GM23338 (cell line): ENCODE measurements at regions not wholly inside any gene's neighbourhood (a gene's known extent, or its start where the extent isn't known, plus 50 kb on each side); places are given as distances from the start of the nearest gene placed in this dataset.

Experiments used
- EZH2 ChIP-seq: fragments of 200-600 bp; sonication (generic); IDR thresholded peaks from one replicate; pipeline ENCODE4 v1.8.0; 2017; ENCODE audit warnings: antibody characterized with exemption, mild to moderate bottlenecking, low read depth; ENCODE audit not compliant: unreplicated experiment
- EZH2phosphoT487 ChIP-seq: fragments of 200-600 bp; sonication (generic); IDR thresholded peaks from one replicate; pipeline ENCODE4 v1.8.1; 2018; ENCODE audit warnings: antibody characterized with exemption; ENCODE audit not compliant: unreplicated experiment
- NANOG ChIP-seq: IDR thresholded peaks from 2 replicates; pipeline ENCODE4 v1.6.1; 2016; ENCODE audit warnings: antibody characterized with exemption, borderline replicate concordance
- POLR2AphosphoS5 ChIP-seq: IDR thresholded peaks from 2 replicates; pipeline ENCODE4 v1.6.1; 2016; ENCODE audit warnings: antibody characterized with exemption, low read depth
- TF ChIP-seq, protein P1 (sequence below), 2 experiments: fragments of 200-600 bp in 1 of 2; sonication (generic) in 1 of 2; conservative IDR thresholded peaks; 2 replicates each; pipeline versions ENCODE4 v1.5.1 to v1.6.1; 2016 to 2017; ENCODE audit warnings: antibody characterized with exemption in 2 of 2, low read depth in 2 of 2, mild to moderate bottlenecking in 2 of 2, moderate library complexity in 1 of 2
- TF ChIP-seq, protein P2 (sequence below): IDR thresholded peaks from one replicate; pipeline ENCODE4 v1.6.1; 2018; ENCODE audit warnings: antibody characterized with exemption; ENCODE audit not compliant: unreplicated experiment

DNA sequence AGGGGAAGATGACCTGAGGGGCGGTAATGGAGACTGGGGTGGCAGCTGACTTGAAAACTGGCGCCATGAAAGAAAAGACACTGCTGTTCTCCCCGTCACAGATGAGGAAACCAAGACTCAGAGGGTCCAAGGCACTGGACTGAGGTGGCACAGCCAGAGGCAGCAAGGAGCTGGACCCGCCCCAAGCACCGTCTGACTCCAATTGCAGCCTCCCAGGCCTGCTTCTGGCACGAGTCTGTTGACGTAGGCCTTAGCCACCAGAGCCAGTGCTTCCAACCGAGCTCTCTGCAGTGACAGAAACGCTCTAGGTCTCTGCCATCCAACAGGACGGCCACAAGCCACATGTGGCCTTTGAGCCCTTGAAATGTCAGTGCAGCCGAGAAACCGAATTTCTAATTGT, 193.2 kb downstream of the OLFM1 start:
- TF ChIP-seq, protein P1, sequence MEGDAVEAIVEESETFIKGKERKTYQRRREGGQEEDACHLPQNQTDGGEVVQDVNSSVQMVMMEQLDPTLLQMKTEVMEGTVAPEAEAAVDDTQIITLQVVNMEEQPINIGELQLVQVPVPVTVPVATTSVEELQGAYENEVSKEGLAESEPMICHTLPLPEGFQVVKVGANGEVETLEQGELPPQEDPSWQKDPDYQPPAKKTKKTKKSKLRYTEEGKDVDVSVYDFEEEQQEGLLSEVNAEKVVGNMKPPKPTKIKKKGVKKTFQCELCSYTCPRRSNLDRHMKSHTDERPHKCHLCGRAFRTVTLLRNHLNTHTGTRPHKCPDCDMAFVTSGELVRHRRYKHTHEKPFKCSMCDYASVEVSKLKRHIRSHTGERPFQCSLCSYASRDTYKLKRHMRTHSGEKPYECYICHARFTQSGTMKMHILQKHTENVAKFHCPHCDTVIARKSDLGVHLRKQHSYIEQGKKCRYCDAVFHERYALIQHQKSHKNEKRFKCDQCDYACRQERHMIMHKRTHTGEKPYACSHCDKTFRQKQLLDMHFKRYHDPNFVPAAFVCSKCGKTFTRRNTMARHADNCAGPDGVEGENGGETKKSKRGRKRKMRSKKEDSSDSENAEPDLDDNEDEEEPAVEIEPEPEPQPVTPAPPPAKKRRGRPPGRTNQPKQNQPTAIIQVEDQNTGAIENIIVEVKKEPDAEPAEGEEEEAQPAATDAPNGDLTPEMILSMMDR (conservative IDR thresholded peaks at IDR 0.05; ENCODE audit: low read depth in 2 of 2), result no peak
- TF ChIP-seq POLR2AphosphoS5 (no peak), NANOG (no peak), EZH2 (no peak), EZH2phosphoT487 (no peak)
- TF ChIP-seq, protein P2, sequence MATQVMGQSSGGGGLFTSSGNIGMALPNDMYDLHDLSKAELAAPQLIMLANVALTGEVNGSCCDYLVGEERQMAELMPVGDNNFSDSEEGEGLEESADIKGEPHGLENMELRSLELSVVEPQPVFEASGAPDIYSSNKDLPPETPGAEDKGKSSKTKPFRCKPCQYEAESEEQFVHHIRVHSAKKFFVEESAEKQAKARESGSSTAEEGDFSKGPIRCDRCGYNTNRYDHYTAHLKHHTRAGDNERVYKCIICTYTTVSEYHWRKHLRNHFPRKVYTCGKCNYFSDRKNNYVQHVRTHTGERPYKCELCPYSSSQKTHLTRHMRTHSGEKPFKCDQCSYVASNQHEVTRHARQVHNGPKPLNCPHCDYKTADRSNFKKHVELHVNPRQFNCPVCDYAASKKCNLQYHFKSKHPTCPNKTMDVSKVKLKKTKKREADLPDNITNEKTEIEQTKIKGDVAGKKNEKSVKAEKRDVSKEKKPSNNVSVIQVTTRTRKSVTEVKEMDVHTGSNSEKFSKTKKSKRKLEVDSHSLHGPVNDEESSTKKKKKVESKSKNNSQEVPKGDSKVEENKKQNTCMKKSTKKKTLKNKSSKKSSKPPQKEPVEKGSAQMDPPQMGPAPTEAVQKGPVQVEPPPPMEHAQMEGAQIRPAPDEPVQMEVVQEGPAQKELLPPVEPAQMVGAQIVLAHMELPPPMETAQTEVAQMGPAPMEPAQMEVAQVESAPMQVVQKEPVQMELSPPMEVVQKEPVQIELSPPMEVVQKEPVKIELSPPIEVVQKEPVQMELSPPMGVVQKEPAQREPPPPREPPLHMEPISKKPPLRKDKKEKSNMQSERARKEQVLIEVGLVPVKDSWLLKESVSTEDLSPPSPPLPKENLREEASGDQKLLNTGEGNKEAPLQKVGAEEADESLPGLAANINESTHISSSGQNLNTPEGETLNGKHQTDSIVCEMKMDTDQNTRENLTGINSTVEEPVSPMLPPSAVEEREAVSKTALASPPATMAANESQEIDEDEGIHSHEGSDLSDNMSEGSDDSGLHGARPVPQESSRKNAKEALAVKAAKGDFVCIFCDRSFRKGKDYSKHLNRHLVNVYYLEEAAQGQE, result no peak
